ENCODE measurements at regions not wholly inside any gene's neighbourhood (a gene's known extent, or its start where the extent isn't known, plus 50 kb on each side); places are given as distances from the start of the nearest gene placed in this dataset.

DNA sequence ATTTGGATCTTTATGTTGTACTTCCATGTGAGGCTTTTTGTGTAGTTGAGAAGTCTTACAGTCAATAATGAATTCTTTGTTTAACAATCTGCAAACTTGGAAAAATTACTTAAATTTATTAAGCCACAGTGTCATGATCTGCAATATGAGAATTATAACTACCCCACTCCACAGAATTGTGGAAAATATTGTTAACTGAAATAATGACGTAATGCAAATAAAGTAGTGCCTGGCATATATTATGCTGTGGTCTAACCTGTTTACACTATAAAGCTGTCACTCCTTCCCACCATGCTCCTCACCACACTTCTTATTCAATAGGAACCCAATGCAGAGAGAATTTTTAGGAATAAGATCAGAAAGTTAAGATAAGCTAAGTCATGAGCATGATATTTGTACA, 632.1 kb upstream of the GALNTL6 start:
- H3K9me3 ChIP-seq (ENCODE audit: insufficient read depth, low read depth, low read length) = no peaks in the 10 kb centered on the region
- H3K4me3 Mint-ChIP-seq (ENCODE audit: unreplicated experiment) = no peak overlapping the region
- no peak overlapping the region for H3K27ac ChIP-seq (ENCODE audit: low read depth, low read length)
- no peaks in the 10 kb centered on the region for H3K27me3 ChIP-seq (ENCODE audit: insufficient read depth, low read length)
- H3K4me1 ChIP-seq (ENCODE audit: insufficient read depth, low read length) = no peaks in the 10 kb centered on the region
- H3K4me2 ChIP-seq (ENCODE audit: low read length) = no peak overlapping the region
- FAIRE-seq = no peak
- no peaks in the 10 kb centered on the region for H3K36me3 ChIP-seq (ENCODE audit: insufficient read depth, low read length)
- no peak overlapping the region for H3K4me3 ChIP-seq (ENCODE audit: insufficient read depth, low read depth, low read length)
- H2AFZ ChIP-seq (ENCODE audit: low read depth, low read length) = no peak overlapping the region
- no peaks in the 10 kb centered on the region for H3K9me3 Mint-ChIP-seq (ENCODE audit: unreplicated experiment)
- no peaks in the 10 kb centered on the region for H4K20me1 ChIP-seq (ENCODE audit: insufficient read depth, low read length)
- no peak overlapping the region for H3K27ac Mint-ChIP-seq (ENCODE audit: unreplicated experiment)
- DNase-seq (ENCODE audit: low read depth) = no peak
- H3K9ac ChIP-seq (ENCODE audit: low read length) = no peak overlapping the region
- H3K4me1 Mint-ChIP-seq (ENCODE audit: low read depth, unreplicated experiment) = no peaks in the 10 kb centered on the region
- TF ChIP-seq, protein P1, sequence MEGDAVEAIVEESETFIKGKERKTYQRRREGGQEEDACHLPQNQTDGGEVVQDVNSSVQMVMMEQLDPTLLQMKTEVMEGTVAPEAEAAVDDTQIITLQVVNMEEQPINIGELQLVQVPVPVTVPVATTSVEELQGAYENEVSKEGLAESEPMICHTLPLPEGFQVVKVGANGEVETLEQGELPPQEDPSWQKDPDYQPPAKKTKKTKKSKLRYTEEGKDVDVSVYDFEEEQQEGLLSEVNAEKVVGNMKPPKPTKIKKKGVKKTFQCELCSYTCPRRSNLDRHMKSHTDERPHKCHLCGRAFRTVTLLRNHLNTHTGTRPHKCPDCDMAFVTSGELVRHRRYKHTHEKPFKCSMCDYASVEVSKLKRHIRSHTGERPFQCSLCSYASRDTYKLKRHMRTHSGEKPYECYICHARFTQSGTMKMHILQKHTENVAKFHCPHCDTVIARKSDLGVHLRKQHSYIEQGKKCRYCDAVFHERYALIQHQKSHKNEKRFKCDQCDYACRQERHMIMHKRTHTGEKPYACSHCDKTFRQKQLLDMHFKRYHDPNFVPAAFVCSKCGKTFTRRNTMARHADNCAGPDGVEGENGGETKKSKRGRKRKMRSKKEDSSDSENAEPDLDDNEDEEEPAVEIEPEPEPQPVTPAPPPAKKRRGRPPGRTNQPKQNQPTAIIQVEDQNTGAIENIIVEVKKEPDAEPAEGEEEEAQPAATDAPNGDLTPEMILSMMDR (IDR thresholded peaks at IDR 0.05; ENCODE audit: insufficient read depth, low read depth, low read length) = no peak
- TF ChIP-seq EZH2 (IDR thresholded peaks at IDR 0.05; ENCODE audit: insufficient read depth, low read length) = no peak
- H3K79me2 ChIP-seq (ENCODE audit: insufficient read depth, low read length) = no peaks in the 10 kb centered on the region
- no peaks in the 10 kb centered on the region for H3K27me3 Mint-ChIP-seq (ENCODE audit: low read depth, unreplicated experiment)
- H3K36me3 Mint-ChIP-seq (ENCODE audit: low read depth, unreplicated experiment) = no peaks in the 10 kb centered on the region

DNA sequence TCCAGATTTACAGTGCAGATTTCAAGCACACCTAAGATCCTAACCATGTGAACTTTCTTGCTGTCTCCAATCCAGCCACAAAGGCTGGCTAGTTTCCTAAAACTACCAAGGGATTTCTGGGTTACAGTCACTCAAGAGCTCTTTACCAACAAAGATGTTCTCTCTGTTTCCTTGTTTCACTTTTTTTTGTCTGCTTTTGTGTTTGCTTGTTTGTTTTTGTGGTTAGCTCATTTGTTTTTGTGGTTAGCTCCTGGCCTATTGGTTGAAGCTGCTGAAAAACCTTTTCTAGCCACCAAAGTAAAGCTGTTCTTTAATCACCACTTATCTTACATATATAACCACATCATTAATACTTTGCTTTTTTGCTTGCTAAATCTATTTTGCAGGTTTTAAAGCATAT, 642.5 kb upstream of the GALNTL6 start:
- no peak for DNase-seq (ENCODE audit: low read depth)
- no peaks in the 10 kb centered on the region for H3K79me2 ChIP-seq (ENCODE audit: insufficient read depth, low read length)
- H3K9me3 ChIP-seq (ENCODE audit: insufficient read depth, low read depth, low read length) = no peaks in the 10 kb centered on the region
- TF ChIP-seq, protein P1 (IDR thresholded peaks at IDR 0.05; ENCODE audit: insufficient read depth, low read depth, low read length) = no peak
- no peak for TF ChIP-seq EZH2 (IDR thresholded peaks at IDR 0.05; ENCODE audit: insufficient read depth, low read length)
- H3K9me3 Mint-ChIP-seq (ENCODE audit: unreplicated experiment) = peaks cover 2% of the 10 kb centered on the region
- H3K9ac ChIP-seq (ENCODE audit: low read length) = no peak overlapping the region
- no peak overlapping the region for H3K4me3 Mint-ChIP-seq (ENCODE audit: unreplicated experiment)
- no peak overlapping the region for H3K4me3 ChIP-seq (ENCODE audit: insufficient read depth, low read depth, low read length)
- no peak overlapping the region for H2AFZ ChIP-seq (ENCODE audit: low read depth, low read length)
- H3K27ac ChIP-seq (ENCODE audit: low read depth, low read length) = no peak overlapping the region
- no peak overlapping the region for H3K4me2 ChIP-seq (ENCODE audit: low read length)
- no peaks in the 10 kb centered on the region for H4K20me1 ChIP-seq (ENCODE audit: insufficient read depth, low read length)
- FAIRE-seq = no peak
- H3K27ac Mint-ChIP-seq (ENCODE audit: unreplicated experiment) = no peak overlapping the region
- no peaks in the 10 kb centered on the region for H3K4me1 ChIP-seq (ENCODE audit: insufficient read depth, low read length)
- no peaks in the 10 kb centered on the region for H3K36me3 ChIP-seq (ENCODE audit: insufficient read depth, low read length)
- H3K27me3 ChIP-seq (ENCODE audit: insufficient read depth, low read length) = no peaks in the 10 kb centered on the region
- H3K27me3 Mint-ChIP-seq (ENCODE audit: low read depth, unreplicated experiment) = no peaks in the 10 kb centered on the region
- no peaks in the 10 kb centered on the region for H3K4me1 Mint-ChIP-seq (ENCODE audit: low read depth, unreplicated experiment)
- no peaks in the 10 kb centered on the region for H3K36me3 Mint-ChIP-seq (ENCODE audit: low read depth, unreplicated experiment)

DNA sequence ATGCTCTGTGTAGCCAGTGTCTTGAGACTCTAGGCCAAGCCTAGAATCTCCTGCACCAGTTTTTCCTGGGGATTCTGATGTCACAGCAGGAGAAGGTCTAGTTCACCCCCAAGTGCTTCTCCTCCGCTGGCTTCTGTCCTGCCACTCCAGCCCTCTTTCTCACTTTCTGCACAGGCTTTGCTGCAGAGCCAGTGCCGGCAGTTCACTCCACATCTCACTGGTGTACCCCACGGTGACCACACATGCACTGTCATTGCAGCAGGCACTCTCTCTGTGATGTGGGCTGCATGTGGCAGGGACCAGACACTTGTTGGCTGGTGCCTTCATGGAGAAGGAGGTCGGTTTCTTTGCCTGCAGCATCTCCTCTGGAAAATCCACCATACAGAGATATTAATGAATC, 643.8 kb upstream of the GALNTL6 start:
- no peaks in the 10 kb centered on the region for H3K36me3 ChIP-seq (ENCODE audit: insufficient read depth, low read length)
- no peak overlapping the region for H3K4me3 ChIP-seq (ENCODE audit: insufficient read depth, low read depth, low read length)
- no peak overlapping the region for H3K9ac ChIP-seq (ENCODE audit: low read length)
- FAIRE-seq (no peak), DNase-seq (ENCODE audit: low read depth) (no peak)
- H3K27ac ChIP-seq (ENCODE audit: low read depth, low read length) = no peak overlapping the region
- H3K9me3 ChIP-seq (ENCODE audit: insufficient read depth, low read depth, low read length) = no peaks in the 10 kb centered on the region
- Mint-ChIP-seq H3K27ac (ENCODE audit: unreplicated experiment) (no peak overlapping the region), H3K4me1 (ENCODE audit: low read depth, unreplicated experiment) (no peaks in the 10 kb centered on the region), H3K9me3 (ENCODE audit: unreplicated experiment) (peaks cover 2% of the 10 kb centered on the region), H3K36me3 (ENCODE audit: low read depth, unreplicated experiment) (no peaks in the 10 kb centered on the region), H3K4me3 (ENCODE audit: unreplicated experiment) (no peak overlapping the region), H3K27me3 (ENCODE audit: low read depth, unreplicated experiment) (no peaks in the 10 kb centered on the region)
- no peaks in the 10 kb centered on the region for H4K20me1 ChIP-seq (ENCODE audit: insufficient read depth, low read length)
- no peak overlapping the region for H2AFZ ChIP-seq (ENCODE audit: low read depth, low read length)
- no peaks in the 10 kb centered on the region for H3K4me1 ChIP-seq (ENCODE audit: insufficient read depth, low read length)
- no peak for TF ChIP-seq EZH2 (IDR thresholded peaks at IDR 0.05; ENCODE audit: insufficient read depth, low read length)
- TF ChIP-seq, protein P1 (IDR thresholded peaks at IDR 0.05; ENCODE audit: insufficient read depth, low read depth, low read length) = no peak
- no peak overlapping the region for H3K4me2 ChIP-seq (ENCODE audit: low read length)
- H3K79me2 ChIP-seq (ENCODE audit: insufficient read depth, low read length) = no peaks in the 10 kb centered on the region
- H3K27me3 ChIP-seq (ENCODE audit: insufficient read depth, low read length) = no peaks in the 10 kb centered on the region

Measured in astrocyte (in vitro differentiated cells and primary cell).